ENCODE measurements at regions not wholly inside any gene's neighbourhood (a gene's known extent, or its start where the extent isn't known, plus 50 kb on each side); places are given as distances from the start of the nearest gene placed in this dataset.

DNA sequence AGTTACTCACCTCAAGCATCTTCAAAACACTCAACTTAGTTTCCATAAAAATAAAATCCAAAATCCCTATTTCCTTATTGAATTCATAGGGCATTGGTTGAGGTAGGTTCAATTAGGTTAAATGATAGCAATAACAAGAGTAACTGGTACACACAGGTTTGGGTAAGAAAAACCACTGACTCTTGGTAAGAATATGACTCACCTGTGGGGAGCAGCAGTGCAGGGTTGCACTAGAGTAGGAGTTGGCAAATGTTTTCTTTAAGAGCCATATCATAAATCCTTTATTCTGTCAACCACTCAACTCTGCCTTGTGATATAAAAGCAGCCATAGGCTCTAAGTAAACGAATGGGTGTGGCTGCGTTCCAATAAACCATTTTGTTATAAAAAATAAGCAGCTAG is 71.4 kb upstream of the CDH20 start:
- TF ChIP-seq, protein P1, sequence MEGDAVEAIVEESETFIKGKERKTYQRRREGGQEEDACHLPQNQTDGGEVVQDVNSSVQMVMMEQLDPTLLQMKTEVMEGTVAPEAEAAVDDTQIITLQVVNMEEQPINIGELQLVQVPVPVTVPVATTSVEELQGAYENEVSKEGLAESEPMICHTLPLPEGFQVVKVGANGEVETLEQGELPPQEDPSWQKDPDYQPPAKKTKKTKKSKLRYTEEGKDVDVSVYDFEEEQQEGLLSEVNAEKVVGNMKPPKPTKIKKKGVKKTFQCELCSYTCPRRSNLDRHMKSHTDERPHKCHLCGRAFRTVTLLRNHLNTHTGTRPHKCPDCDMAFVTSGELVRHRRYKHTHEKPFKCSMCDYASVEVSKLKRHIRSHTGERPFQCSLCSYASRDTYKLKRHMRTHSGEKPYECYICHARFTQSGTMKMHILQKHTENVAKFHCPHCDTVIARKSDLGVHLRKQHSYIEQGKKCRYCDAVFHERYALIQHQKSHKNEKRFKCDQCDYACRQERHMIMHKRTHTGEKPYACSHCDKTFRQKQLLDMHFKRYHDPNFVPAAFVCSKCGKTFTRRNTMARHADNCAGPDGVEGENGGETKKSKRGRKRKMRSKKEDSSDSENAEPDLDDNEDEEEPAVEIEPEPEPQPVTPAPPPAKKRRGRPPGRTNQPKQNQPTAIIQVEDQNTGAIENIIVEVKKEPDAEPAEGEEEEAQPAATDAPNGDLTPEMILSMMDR (conservative IDR thresholded peaks at IDR 0.05; ENCODE audit: low read length): no peak
- DNase-seq (ENCODE audit: low read depth): no peak
- H3K4me3 ChIP-seq (ENCODE audit: low read length): no peak overlapping the region

DNA sequence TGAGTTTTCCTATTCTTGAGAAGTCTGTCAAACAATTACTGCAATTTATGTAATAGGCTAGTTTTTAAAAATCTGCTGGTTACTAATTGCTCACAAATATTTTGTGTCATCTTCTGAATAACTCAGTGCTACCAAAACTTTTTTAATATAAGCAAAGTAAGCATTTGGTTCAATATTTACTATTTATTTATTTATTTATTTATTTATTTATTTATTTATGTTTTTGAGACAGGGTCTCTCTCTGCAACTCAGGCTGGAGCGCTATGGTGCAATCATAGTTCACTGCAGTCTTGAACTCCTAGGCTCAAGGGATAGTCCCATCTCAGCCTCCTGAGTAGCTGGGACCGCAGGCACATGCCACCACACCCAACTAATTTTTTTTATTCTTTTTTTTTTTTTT is 60.4 kb upstream of the CDH20 start:
- no peak overlapping the region for H3K4me3 ChIP-seq (ENCODE audit: low read length)
- no peak for DNase-seq (ENCODE audit: low read depth)
- TF ChIP-seq, protein P1 (conservative IDR thresholded peaks at IDR 0.05; ENCODE audit: low read length): no peak

DNA sequence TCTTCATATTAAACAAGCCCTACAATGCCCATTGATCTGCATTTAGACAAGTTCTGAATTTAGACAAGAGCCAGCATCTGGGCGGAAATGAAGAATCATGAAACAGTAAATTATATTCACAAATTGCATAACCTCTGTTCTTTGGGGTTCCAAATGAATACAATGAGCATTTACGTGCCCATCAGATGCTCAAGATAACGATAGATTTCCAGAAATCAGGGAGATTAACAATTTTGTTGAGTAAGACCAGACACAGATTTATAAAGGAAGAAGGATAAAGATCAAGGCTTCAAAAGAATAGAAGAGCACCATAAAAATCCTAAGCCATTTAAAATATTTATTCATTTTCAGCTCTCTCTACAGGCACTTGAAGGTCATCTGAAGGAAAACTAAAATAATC is 59.7 kb upstream of the CDH20 start:
- DNase-seq (ENCODE audit: low read depth): no peak
- TF ChIP-seq, protein P1 (conservative IDR thresholded peaks at IDR 0.05; ENCODE audit: low read length): no peak
- H3K4me3 ChIP-seq (ENCODE audit: low read length): no peak overlapping the region

DNA sequence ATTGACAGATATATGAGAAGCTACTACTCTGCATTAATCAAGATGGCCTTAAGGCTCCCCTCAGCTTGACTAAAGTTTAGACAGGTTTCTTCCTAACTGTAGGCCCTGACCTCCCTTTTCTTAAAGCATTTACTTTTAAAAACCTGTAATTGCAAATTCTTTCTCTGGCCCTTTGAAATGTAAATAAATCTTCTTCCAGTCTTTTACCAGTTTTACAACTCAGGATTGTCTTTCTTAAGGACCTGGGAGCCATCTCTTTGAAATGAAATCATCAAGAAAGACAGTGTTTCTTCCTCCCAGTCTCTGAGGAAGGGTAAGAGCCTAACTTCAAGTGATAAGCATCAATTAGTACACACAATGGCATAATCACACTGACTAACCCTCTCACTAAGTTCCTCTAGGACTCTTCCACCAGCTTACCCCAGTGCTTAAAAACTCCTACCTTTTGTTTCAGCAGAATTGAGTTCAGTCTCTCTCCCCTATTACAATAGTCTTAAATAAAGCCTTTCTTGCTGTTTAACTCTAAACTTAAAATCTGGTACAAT is 58.7 kb upstream of the CDH20 start:
- TF ChIP-seq, protein P1 (conservative IDR thresholded peaks at IDR 0.05; ENCODE audit: low read length): no peak
- DNase-seq (ENCODE audit: low read depth): no peak

DNA sequence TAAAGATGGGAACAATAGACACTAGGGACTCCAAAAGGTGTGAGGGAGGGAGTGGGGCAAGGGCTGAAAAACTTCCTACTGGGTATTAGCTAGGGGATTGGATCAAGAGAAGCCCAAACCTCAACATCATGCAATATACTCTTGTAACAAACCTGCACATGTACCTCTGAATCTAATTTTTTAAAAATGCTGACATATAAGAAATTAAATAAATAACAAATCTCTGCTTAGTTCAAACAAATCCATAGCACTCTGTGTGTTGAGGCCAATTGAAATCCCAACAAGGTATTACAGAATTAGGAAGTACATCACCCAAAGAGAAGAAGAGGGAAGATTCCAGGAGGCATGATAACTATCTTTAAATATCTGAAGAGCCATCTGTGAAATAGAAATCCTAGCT is 55.4 kb upstream of the CDH20 start:
- TF ChIP-seq, protein P1 (conservative IDR thresholded peaks at IDR 0.05; ENCODE audit: low read length): no peak
- no peak for DNase-seq (ENCODE audit: low read depth)
- H3K4me3 ChIP-seq (ENCODE audit: low read length): no peak overlapping the region

More for the DNA sequence above, 58.7 kb upstream of the CDH20 start:
- H3K4me3 ChIP-seq (ENCODE audit: low read length): no peak overlapping the region

DNA sequence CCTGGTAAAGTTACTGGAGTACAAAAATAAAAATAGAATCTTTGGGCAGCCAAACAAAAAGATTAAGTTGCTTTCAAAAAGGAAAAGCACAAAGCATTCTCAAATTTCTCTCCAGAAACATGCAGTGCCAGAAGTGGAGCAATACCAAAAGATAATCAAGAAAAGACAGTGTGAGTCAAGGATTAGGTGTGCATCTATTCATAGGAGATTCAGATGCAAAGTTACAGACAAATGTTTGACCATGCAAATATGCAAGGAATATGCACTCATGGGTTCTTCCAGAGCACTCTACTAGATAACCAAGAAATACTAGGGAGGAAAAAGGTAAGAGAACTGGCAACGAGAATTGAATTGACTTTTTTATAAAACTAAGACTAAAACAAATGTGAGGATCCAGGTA is 51.8 kb upstream of the CDH20 start:
- TF ChIP-seq, protein P1 (conservative IDR thresholded peaks at IDR 0.05; ENCODE audit: low read length): no peak
- DNase-seq (ENCODE audit: low read depth): no peak
- no peak overlapping the region for H3K4me3 ChIP-seq (ENCODE audit: low read length)

DNA sequence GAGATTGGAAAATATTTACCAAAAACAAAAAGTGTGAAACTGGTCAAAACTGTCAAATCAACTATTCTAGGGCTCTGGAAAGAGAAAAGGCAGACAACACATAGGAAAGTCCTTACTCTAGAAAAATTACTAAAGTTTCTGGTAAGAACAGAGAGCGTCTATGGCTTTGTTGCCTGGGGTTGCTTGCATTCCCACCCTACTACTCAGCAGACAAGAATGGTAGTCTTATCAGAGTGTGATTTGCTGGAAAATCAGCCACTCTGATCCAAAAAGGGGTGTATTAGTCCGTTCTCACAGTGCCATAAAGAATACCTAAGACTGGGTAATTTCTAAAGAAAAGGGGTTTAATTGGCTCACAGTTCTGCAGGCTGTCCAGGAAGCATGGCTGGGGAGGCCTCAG is 50.3 kb upstream of the CDH20 start:
- H3K4me3 ChIP-seq (ENCODE audit: low read length): no peak overlapping the region
- TF ChIP-seq, protein P1 (conservative IDR thresholded peaks at IDR 0.05; ENCODE audit: low read length): no peak
- no peak for DNase-seq (ENCODE audit: low read depth)
